Thoracic aorta (tissue), 2 donors: ENCODE measurements at regions not wholly inside any gene's neighbourhood (a gene's known extent, or its start where the extent isn't known, plus 50 kb on each side); places are given as distances from the start of the nearest gene placed in this dataset.
"Not testable (repeated sequence)": the region's sequence is repeated elsewhere in the genome, so short reads cannot be mapped to it uniquely, and the experiment has no call there.

Experiments used
- ATAC-seq: fragments of 150-250 bp; one replicate; pipeline ENCODE4 v1.8.0; 2017; ENCODE audit warnings: low read depth; ENCODE audit not compliant: insufficient number of reproducible peaks, low FRiP score
- DNase-seq: peaks from one replicate; pipeline ENCODE4 v3.0.0-alpha.2; 2020; ENCODE audit warnings: low spot score
- H3K27ac ChIP-seq, 2 donors: fragments of 200-600 bp; sonication (generic); 1 replicate in 1 of 2; 2 replicates in 1 of 2; pipeline ENCODE4 v1.5.1; 2016; ENCODE audit warnings: mild to moderate bottlenecking in 2 of 2, moderate library complexity in 2 of 2
- H3K27me3 ChIP-seq: fragments of 200-600 bp; sonication (generic); replicated peaks from 2 replicates; pipeline ENCODE4 v1.6.0; 2016; ENCODE audit warnings: mild to moderate bottlenecking; ENCODE audit not compliant: insufficient read depth
- H3K36me3 ChIP-seq: fragments of 200-600 bp; sonication (generic); one replicate; pipeline ENCODE4 v1.5.1; 2016
- H3K4me1 ChIP-seq, 2 donors: fragments of 200-600 bp; sonication (generic); 1 replicate in 1 of 2; 2 replicates in 1 of 2; pipeline versions ENCODE4 v1.5.1 to v1.6.0; 2016; ENCODE audit warnings: low read depth in 2 of 2, mild to moderate bottlenecking in 1 of 2; ENCODE audit not compliant: control insufficient read depth in 1 of 2
- H3K4me3 ChIP-seq: fragments of 200-600 bp; sonication (generic); 2 replicates; pipeline ENCODE4 v1.5.1; 2016; ENCODE audit warnings: mild to moderate bottlenecking
- H3K9me3 ChIP-seq: fragments of 200-600 bp; sonication (generic); 2 replicates; pipeline ENCODE4 v1.5.1; 2016
- CTCF ChIP-seq: fragments of 200-600 bp; sonication (generic); IDR thresholded peaks from one replicate; pipeline ENCODE4 v1.5.1; 2019; ENCODE audit warnings: antibody characterized with exemption

- no peak for DNase-seq
- H3K36me3 ChIP-seq = no peaks in the 10 kb centered on the region
- no peaks in the 10 kb centered on the region for H3K4me1 ChIP-seq
- TF ChIP-seq CTCF = no peak
- H3K27ac ChIP-seq = no peak overlapping the region
- no peaks in the 10 kb centered on the region for H3K27me3 ChIP-seq
- ATAC-seq = no peak
- H3K9me3 ChIP-seq = peaks cover 3% of the 10 kb centered on the region
- H3K4me3 ChIP-seq = no peak overlapping the region
Measured at GRCh38 chr4:34972189-34972588, 1272.1 kb downstream of the ARAP2 start.

- Histone ChIP-seq H3K4me3 (no peak overlapping the region), H3K4me1 (no peaks in the 10 kb centered on the region), H3K36me3 (no peaks in the 10 kb centered on the region), H3K27me3 (no peaks in the 10 kb centered on the region), H3K27ac (no peak overlapping the region), H3K9me3 (peaks cover 3% of the 10 kb centered on the region)
- DNase-seq = no peak
- no peak for ATAC-seq
- no peak for TF ChIP-seq CTCF
Measured at GRCh38 chr4:34973650-34974312, 1270.5 kb downstream of the ARAP2 start.

- no peaks in the 10 kb centered on the region for H3K36me3 ChIP-seq
- H3K27ac ChIP-seq = no peak overlapping the region
- no peaks in the 10 kb centered on the region for H3K4me1 ChIP-seq
- ATAC-seq = no peak
- H3K27me3 ChIP-seq = no peaks in the 10 kb centered on the region
- no peak overlapping the region for H3K4me3 ChIP-seq
- peaks cover 3% of the 10 kb centered on the region for H3K9me3 ChIP-seq
- no peak for TF ChIP-seq CTCF
- DNase-seq = no peak
Measured at GRCh38 chr4:34974313-34974680, 1270.0 kb downstream of the ARAP2 start.

- not testable (repeated sequence) for H3K4me3 ChIP-seq, H3K27me3 ChIP-seq, H3K9me3 ChIP-seq, ATAC-seq, H3K27ac ChIP-seq, DNase-seq, H3K36me3 ChIP-seq, H3K4me1 ChIP-seq
Measured at GRCh38 chr4:35021222-35021621, 1223.1 kb downstream of the ARAP2 start.

GRCh38 chr4:35025152-35025834 is 1219.0 kb downstream of the ARAP2 start:
- DNase-seq = no peak
- H3K27ac ChIP-seq = no peak overlapping the region
- H3K4me3 ChIP-seq = no peak overlapping the region
- H3K9me3 ChIP-seq = no peaks in the 10 kb centered on the region
- TF ChIP-seq CTCF = no peak
- no peak for ATAC-seq
- H3K27me3 ChIP-seq = no peaks in the 10 kb centered on the region
- H3K4me1 ChIP-seq = no peaks in the 10 kb centered on the region
- H3K36me3 ChIP-seq = no peaks in the 10 kb centered on the region
